ENCODE measurements at regions not wholly inside any gene's neighbourhood (a gene's known extent, or its start where the extent isn't known, plus 50 kb on each side); places are given as distances from the start of the nearest gene placed in this dataset.

DNA sequence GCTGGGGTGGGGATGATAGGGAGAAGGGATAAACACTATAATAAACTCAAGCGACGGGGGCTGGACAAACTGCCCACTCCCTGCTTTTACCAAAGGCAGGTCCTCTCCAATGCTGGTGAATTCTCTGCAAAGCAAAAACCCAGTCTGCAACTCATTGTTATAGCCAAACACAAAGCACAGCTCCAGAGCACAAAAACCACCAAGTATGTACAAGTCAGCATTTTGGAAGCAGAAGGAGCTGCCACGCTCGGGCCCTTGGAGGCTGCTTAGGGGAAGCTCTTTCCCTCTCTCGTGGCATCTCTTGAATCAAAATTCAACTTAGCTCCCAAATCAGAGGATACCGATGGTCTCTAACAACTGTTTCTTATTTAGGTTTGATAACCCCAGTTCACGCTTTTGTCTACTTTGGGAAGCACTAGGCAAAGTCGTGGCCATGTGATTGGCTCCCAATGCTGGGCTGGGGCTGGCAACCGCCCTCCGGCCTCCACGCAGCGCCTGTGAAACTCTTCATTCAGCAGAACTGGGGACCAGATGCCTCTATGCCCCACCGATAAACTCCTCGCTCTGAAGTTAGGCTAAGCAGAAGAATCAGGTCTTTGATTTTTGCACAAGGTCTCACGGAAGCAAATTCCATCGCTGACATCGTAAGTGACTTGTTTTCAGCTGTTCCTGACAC is 158.5 kb upstream of the FOXN3 start:
- H3K4me1 Mint-ChIP-seq, result peaks cover 6 to 19% (median 15%) of the 10 kb centered on the region in 3 donors
- H3K4me3 Mint-ChIP-seq, result no peak overlapping the region

DNA sequence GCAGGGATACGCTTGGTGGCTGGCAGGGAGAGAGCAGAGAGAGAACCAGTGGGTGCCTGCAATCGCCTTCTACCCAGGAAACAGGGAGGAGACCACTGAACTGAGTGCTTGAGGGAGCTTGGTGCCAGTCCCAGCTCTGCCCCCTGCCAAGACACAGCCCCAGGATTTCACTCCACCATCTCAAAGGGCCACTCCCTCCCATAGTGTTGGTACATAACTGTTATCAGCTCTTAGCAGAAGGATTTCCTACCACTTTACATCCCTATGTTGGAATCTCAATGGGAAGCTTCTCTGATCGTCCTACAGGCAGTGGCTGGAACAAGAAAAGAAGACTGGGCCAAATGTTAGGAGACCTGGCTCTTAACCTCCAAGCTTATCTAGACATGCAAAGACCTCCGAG is 157.4 kb upstream of the FOXN3 start:
- Mint-ChIP-seq H3K4me1 (peaks cover 6 to 19% (median 18%) of the 10 kb centered on the region in 3 donors), H3K27ac (no peak overlapping the region), H3K36me3 (peaks cover 5% of the 10 kb centered on the region), H3K9me3 (no peaks in the 10 kb centered on the region), H3K27me3 (no peaks in the 10 kb centered on the region), H3K4me3 (no peak overlapping the region)

More for the DNA sequence above, 158.5 kb upstream of the FOXN3 start:
- Mint-ChIP-seq H3K27ac (no peak overlapping the region), H3K27me3 (no peaks in the 10 kb centered on the region), H3K36me3 (peaks cover 3% of the 10 kb centered on the region), H3K9me3 (no peaks in the 10 kb centered on the region)

DNA sequence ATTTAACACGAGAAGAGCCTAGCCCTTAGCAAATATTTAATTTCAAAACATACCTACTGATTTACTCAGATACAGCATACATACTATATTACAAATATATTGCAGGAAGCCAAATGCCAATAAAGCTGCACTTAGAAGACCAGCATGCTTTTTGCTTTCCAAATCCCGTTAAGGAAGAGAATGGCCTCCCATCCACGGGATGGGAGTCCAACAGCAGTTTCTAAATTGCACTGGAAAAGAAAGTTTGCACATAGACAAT is 156.3 kb upstream of the FOXN3 start:
- Mint-ChIP-seq H3K27me3 (no peaks in the 10 kb centered on the region), H3K4me1 (peaks cover 6 to 20% (median 17%) of the 10 kb centered on the region in 3 donors), H3K4me3 (no peak overlapping the region), H3K27ac (no peak overlapping the region), H3K36me3 (peaks cover 6% of the 10 kb centered on the region), H3K9me3 (no peaks in the 10 kb centered on the region)

DNA sequence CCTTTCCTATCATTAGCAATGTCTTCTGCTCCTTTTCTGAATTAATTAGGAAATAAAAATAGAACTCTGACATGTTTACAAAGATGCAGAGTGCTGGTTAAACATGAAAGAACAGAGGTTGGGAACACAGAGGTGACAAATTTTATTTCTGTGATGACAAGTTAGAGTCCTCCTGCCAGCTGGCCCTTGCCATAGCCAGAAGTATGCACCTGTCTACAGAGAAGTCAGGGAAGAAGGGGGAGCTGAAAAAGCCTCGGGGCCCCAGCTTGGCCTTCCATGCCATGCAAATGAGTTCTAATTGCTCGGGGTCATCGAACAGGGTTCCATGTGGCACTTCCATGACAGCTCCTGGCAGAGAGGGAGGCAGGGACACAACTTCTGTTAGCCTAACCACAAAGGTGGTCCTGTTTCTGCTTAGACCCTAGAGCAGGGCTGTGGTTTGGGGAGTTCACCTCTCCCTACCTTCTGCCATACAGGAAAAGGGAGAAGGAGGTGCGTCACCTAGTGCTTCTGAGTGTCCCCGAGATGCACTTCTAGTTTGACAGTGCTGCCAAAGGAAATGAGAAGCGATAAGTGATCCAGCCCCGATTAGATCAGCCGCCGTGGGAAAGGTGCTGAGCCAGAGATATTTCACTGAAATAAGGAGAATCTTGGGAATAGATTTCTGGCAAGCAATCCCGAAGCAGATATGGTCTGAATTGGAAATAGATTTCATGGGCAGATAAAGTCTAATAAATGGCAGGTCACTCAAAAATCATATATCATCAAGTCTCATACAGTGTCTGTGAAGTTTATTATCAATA is 155.8 kb upstream of the FOXN3 start:
- Mint-ChIP-seq H3K36me3 (peaks cover 6% of the 10 kb centered on the region), H3K27ac (no peak overlapping the region), H3K4me1 (peaks cover 6 to 21% (median 15%) of the 10 kb centered on the region in 3 donors), H3K4me3 (peak overlapping the region in 1 of 4 donors; percentile 3), H3K9me3 (no peaks in the 10 kb centered on the region), H3K27me3 (no peaks in the 10 kb centered on the region)

DNA sequence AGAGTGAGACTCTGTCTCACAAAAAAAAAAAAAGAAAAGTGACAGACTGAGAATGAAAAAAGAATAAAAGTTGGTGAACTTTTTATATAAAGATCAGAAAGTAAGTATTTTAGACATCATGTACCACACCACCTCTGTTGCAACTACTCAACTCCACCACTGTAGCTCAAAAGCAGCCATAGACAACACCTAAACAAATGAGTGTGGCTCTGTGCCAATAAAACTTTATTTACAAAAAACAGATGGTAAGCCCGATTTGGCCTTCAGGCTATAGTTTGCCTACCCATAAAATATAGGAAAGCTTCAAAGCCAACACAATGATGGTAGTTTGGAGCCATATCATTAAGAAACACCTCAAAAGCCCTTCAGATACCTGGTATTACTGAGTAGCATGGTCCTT is 154.5 kb upstream of the FOXN3 start:
- Mint-ChIP-seq H3K9me3 (no peaks in the 10 kb centered on the region), H3K4me3 (no peak overlapping the region), H3K27ac (no peak overlapping the region), H3K4me1 (peaks cover 7 to 24% (median 19%) of the 10 kb centered on the region in 3 donors), H3K36me3 (peaks cover 5% of the 10 kb centered on the region), H3K27me3 (no peaks in the 10 kb centered on the region)

DNA sequence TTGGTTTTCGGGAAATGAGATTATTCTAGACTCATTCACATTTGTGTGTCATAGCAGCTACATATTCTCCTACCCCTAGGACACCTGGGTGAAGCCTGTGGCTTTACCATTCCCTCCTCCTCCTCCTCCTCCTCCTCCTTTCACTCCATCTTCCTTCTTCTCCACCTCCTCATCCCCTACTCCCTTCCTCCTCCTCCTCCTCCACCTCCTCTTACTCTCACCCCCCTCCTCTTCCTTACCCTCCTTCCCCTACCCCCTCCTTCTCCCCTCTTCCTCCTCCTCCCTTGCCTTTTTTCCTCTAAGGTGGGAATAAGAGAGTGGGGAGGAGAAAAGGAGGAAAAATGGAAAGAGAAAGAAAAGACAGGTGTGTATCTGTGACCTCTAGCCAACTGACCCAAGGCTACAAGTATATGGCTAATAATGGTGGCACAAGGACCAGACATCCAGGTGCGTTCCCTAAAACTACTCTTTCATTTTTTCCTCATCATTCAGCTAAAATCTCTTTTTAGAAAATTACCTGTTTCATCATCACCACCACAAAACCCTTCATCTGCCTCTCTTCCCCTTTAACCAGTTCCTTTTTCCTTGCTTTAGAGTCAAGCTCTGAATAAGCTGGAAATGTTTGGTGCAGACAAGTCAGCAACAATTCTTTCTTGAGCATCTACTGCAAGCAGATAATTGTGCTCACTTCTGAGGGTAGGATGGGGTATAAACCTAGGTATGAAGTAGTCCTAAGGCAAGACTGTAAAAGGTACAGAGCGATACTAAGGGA is 149.8 kb upstream of the FOXN3 start:
- peaks cover 7% of the 10 kb centered on the region for H3K36me3 Mint-ChIP-seq
- H3K9me3 Mint-ChIP-seq, result no peaks in the 10 kb centered on the region
- H3K27ac Mint-ChIP-seq, result no peak overlapping the region
- peaks cover 10 to 27% (median 13%) of the 10 kb centered on the region in 3 donors for H3K4me1 Mint-ChIP-seq
- no peaks in the 10 kb centered on the region for H3K27me3 Mint-ChIP-seq
- H3K4me3 Mint-ChIP-seq, result no peak overlapping the region

DNA sequence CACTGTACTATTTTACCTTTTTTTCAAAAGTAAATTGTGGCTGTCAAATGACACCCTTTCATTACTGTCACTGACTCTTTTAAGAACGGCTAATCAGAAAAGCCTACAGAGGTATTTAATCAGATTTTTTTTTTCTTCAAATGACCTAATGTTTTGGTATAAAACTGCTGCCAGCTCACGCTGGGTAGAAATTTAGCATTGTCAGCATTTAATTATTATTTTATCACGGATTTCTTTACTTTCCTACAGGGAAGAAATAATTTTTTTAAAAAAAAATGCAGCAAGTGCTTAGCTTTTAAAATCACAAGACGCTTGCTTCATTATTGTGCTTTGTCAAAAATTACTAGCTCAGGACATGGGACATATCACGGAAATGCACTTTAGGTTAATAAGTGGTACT is 149.1 kb upstream of the FOXN3 start:
- Mint-ChIP-seq H3K27me3 (no peaks in the 10 kb centered on the region), H3K4me1 (peaks cover 10 to 27% (median 13%) of the 10 kb centered on the region in 3 donors), H3K9me3 (no peaks in the 10 kb centered on the region), H3K4me3 (no peak overlapping the region), H3K36me3 (peaks cover 11% of the 10 kb centered on the region), H3K27ac (no peak overlapping the region)

DNA sequence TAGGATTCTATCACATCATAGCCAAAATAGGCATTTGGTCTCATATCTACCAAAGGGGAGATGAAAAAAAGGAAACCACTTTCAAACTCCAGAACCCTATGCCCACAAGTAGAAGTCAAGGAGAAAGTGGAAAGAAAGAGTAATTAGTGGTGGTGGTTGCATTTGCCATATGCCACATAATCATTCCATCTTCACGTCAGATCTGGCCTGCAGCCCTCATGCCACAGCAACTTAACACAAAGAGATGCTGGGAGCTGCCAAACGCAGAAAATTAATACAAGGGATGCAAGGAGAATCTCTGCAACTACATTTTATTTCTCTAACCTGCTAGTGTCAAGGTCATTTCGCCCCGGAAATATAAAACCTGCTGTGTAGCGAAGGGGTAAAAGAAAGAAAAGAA is 148.6 kb upstream of the FOXN3 start:
- peaks cover 10 to 29% (median 13%) of the 10 kb centered on the region in 3 donors for H3K4me1 Mint-ChIP-seq
- peaks cover 11% of the 10 kb centered on the region for H3K36me3 Mint-ChIP-seq
- no peaks in the 10 kb centered on the region for H3K9me3 Mint-ChIP-seq
- H3K27me3 Mint-ChIP-seq, result no peaks in the 10 kb centered on the region
- no peak overlapping the region for H3K27ac Mint-ChIP-seq
- no peak overlapping the region for H3K4me3 Mint-ChIP-seq

DNA sequence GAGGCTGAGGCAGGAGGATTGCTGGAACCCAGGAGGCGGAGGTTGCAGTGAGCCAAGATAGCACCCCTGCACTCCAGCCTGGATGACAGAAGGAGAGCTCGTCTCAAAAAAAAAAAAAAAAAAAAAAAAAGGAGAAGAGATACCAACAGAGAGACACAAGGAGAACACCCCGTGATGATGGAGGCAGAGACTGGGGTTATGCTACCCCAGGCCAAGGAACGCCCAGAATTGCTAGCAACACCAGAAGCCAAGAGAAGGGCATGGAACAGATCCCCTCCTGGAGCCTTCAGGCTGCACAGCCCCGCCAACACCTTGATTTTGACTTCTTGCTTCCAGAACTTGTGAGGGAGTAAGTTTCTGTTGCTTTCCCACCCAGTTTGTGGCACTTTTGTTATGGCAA is 148.0 kb upstream of the FOXN3 start:
- Mint-ChIP-seq H3K4me1 (peaks cover 10 to 28% (median 13%) of the 10 kb centered on the region in 3 donors), H3K27ac (no peak overlapping the region), H3K4me3 (no peak overlapping the region), H3K36me3 (peaks cover 11% of the 10 kb centered on the region), H3K27me3 (no peaks in the 10 kb centered on the region), H3K9me3 (no peaks in the 10 kb centered on the region)

DNA sequence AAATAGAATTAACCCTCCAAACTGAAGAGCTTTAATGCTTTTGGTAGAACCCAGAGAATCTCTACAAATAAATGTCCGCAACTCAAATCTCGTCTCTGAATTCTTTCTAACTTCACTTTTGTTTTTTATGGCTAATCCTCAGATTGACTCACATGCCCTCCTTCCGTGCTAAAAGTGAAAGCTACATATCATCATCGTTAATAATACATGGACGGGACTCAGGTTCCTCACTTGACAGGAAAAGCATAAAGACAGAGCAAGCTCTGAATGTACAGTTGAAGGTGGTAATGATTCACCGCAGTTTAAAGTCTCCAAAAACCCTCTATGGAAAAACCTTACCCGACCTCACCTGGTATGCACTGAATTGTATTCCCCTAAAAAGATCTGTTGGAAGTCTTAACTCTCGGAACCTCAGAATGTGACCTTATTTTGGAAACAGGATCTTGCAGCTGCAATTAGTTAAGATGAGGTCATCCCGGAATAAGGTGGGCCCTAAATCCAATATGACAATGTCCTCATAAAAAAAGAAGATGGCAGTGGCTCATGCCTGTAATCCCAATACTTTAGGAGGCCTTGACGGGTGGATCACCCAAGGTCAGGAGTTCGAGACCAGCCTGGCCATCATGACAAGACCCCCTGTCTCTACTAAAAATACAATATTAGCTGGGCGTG is 147.4 kb upstream of the FOXN3 start:
- H3K27ac Mint-ChIP-seq, result no peak overlapping the region
- peaks cover 10 to 26% (median 13%) of the 10 kb centered on the region in 3 donors for H3K4me1 Mint-ChIP-seq
- peaks cover 7% of the 10 kb centered on the region for H3K36me3 Mint-ChIP-seq
- H3K9me3 Mint-ChIP-seq, result no peaks in the 10 kb centered on the region
- H3K4me3 Mint-ChIP-seq, result peak overlapping the region in 1 of 4 donors; percentile 18
- H3K27me3 Mint-ChIP-seq, result no peaks in the 10 kb centered on the region

DNA sequence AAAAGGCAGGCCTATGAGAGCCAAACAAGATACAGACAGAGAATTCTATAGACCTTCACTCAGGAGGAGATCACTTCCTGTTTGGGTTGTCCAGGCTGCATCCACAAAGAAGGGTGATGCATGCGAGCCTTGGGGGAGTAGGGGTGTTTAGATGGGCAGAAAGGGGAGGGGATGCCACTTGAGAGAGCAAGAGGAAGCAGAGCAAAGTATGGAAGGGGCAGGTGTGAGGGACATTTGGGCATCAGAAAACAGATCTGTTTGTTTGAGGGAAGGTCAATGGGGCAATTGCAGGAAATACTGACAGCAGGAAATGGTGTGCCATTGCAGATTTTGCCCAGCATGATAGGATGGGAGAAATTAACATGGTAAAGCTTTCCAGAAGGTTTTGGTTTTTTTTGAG is 146.4 kb upstream of the FOXN3 start:
- Mint-ChIP-seq H3K9me3 (no peaks in the 10 kb centered on the region), H3K4me1 (peaks cover 10 to 25% (median 13%) of the 10 kb centered on the region in 3 donors), H3K4me3 (peak overlapping the region in 1 of 4 donors; percentile 50), H3K27ac (no peak overlapping the region), H3K36me3 (peaks cover 6% of the 10 kb centered on the region), H3K27me3 (no peaks in the 10 kb centered on the region)

DNA sequence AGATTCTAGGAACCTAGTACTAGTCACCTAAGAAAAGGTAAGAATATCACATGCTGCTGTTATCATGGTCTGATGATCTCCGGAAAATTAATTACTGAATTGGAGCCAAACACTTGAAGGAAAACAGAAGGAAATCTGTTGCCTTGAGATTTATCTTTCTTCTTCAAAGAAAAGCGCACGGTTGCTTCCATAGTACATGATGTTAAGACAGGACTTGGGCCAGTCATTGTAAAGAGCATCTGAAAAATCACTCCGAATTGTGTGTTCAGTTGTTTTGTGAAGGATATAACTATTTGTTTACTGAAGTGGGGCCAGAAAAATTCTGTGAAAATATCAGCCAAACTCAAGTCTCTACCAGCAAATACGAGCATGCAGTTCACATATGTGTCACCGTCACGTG is 134.9 kb upstream of the FOXN3 start:
- H3K4me3 Mint-ChIP-seq, result no peak overlapping the region

DNA sequence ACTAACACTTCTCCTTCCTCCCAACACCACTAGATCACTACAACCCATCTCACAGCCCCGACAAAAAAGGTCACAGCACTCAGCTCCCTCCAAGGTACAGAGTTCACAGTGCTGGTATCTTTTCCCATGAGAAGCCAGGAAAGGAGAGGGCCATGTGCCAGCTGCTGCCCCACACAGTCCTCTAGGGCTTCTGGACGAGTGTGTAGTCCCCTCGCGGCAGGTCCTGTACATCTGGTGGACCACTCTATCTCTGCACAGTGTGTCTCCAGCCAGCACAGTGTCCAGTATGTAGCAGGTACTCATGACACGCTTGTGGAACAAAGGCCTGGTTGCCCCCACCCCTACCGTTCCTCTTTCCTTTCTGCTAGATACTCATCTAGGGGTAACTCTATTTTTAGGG is 134.4 kb upstream of the FOXN3 start:
- Mint-ChIP-seq H3K36me3 (peaks cover 12% of the 10 kb centered on the region), H3K4me1 (peaks cover 10 to 11% (median 10%) of the 10 kb centered on the region in 3 donors), H3K9me3 (no peaks in the 10 kb centered on the region), H3K27ac (no peak overlapping the region), H3K4me3 (no peak overlapping the region), H3K27me3 (peaks cover 1% of the 10 kb centered on the region)

More for the DNA sequence above, 134.9 kb upstream of the FOXN3 start:
- H3K27ac Mint-ChIP-seq, result no peak overlapping the region
- no peaks in the 10 kb centered on the region for H3K9me3 Mint-ChIP-seq
- peaks cover 14% of the 10 kb centered on the region for H3K36me3 Mint-ChIP-seq
- peaks cover 1% of the 10 kb centered on the region for H3K27me3 Mint-ChIP-seq
- peaks cover 10 to 11% (median 10%) of the 10 kb centered on the region in 3 donors for H3K4me1 Mint-ChIP-seq

DNA sequence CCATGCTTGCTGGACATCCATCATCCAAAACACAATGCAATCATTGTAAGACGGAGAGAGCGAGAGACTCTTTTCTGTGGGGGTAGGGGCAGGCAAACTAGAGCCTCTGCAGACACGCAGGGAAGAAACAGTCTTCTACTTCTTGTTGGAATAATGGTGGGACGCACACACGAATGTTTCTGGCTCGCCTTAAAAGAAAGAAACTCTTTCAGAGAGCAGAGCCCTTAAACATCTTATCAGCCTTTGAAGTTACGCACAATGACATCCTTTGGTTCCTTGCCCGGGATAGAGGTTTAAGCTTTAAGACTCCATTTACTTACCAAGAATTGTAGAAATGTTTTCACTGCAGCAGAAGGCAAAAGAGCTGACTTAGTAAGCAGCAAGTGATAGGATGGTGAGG is 133.8 kb upstream of the FOXN3 start:
- no peak overlapping the region for H3K4me3 Mint-ChIP-seq

More for the DNA sequence above, 133.8 kb upstream of the FOXN3 start:
- no peaks in the 10 kb centered on the region for H3K9me3 Mint-ChIP-seq
- no peaks in the 10 kb centered on the region for H3K27me3 Mint-ChIP-seq
- H3K36me3 Mint-ChIP-seq, result peaks cover 12% of the 10 kb centered on the region
- H3K27ac Mint-ChIP-seq, result peak overlapping the region in 1 of 3 donors; percentile 32
- peaks cover 10 to 12% (median 10%) of the 10 kb centered on the region in 3 donors for H3K4me1 Mint-ChIP-seq

Measured in IgD-negative memory B cell (primary cell).